ENCODE measurements at regions not wholly inside any gene's neighbourhood (a gene's known extent, or its start where the extent isn't known, plus 50 kb on each side); places are given as distances from the start of the nearest gene placed in this dataset.

GRCh38 chrX:34734383-34734782 is 77.3 kb upstream of the TMEM47 start:
- Histone ChIP-seq H3K27ac (ENCODE audit: extremely low read length, insufficient read depth, low read length) (no peak overlapping the region), H3K4me2 (ENCODE audit: low read depth, low read length) (no peak overlapping the region), H4K20me1 (ENCODE audit: insufficient read depth, low read length) (no peaks in the 10 kb centered on the region), H3K4me3 (replicated peaks in 1 of 3; ENCODE audit: insufficient read depth in 1 of 3, low read depth in 2 of 3, low read length in 3 of 3) (no peak overlapping the region), H3K9me3 (ENCODE audit: low read length) (no peaks in the 10 kb centered on the region; the same call in 1 of the 2 replicates), H3K79me2 (ENCODE audit: insufficient read depth, low read length) (no peaks in the 10 kb centered on the region), H3K9ac (ENCODE audit: insufficient read depth, low read depth, low read length) (no peak overlapping the region), H2AFZ (ENCODE audit: low read length) (no peak overlapping the region), H3K36me3 (replicated peaks in 1 of 2; ENCODE audit: control insufficient read depth in 1 of 2, insufficient read depth in 2 of 2, low read length in 2 of 2) (no peaks in the 10 kb centered on the region), H3K4me1 (ENCODE audit: insufficient read depth, low read length) (no peaks in the 10 kb centered on the region), H3K27me3 (ENCODE audit: control insufficient read depth in 1 of 2, insufficient read depth in 2 of 2, low read length in 2 of 2) (no peaks in the 10 kb centered on the region)
- in situ Hi-C loops (cut with HindIII; ENCODE audit: extremely low pct_ligation_motif_present, low pct_unique_long_range_greater_than_20kb): no loop called here
- no peak for DNase-seq (ENCODE audit: low spot score)
- CTCF ChIA-PET (ENCODE audit: low intra/inter-chr PET ratio, low total read pairs): no interaction called here
- BruUV-seq (replicated peaks): no TSS peak
- WGBS (ENCODE audit: low lambda C conversion rate): 0% methylated on average over 1 of the region's 1 CpG
- no peak for ATAC-seq
- no peak for FAIRE-seq
- POLR2A ChIA-PET: no interaction called here
- TF ChIP-seq RFXAP (CRISPR knock-in tag; IDR thresholded peaks at IDR 0.05; ENCODE audit: borderline replicate concordance): no peak
- TF ChIP-seq GABPA (IDR thresholded peaks at IDR 0.05; ENCODE audit: low read depth, low read length): no peak
- TF ChIP-seq GABPA (CRISPR knock-in tag; IDR thresholded peaks at IDR 0.05; ENCODE audit: low read depth): no peak
- TF ChIP-seq MBNL3 (CRISPR knock-in tag; conservative IDR thresholded peaks at IDR 0.05): no peak
- no peak for TF ChIP-seq IRF9 (CRISPR knock-in tag; IDR thresholded peaks at IDR 0.05; ENCODE audit: borderline replicate concordance)
- no peak for TF ChIP-seq MED1 (CRISPR knock-in tag; IDR thresholded peaks at IDR 0.05)
- no peak for TF ChIP-seq HMG20A (CRISPR knock-in tag; IDR thresholded peaks at IDR 0.05; ENCODE audit: borderline replicate concordance)
- no peak for TF ChIP-seq ZNF276 (CRISPR knock-in tag; IDR thresholded peaks at IDR 0.05; ENCODE audit: low read depth)
- no peak for TF ChIP-seq ZNF672 (CRISPR knock-in tag; IDR thresholded peaks at IDR 0.05)
- no peak for TF ChIP-seq GLI4 (CRISPR knock-in tag; IDR thresholded peaks at IDR 0.05; ENCODE audit: borderline replicate concordance)
- TF ChIP-seq CENPX (CRISPR knock-in tag; IDR thresholded peaks at IDR 0.05): no peak
- no peak for TF ChIP-seq ZBTB38 (CRISPR knock-in tag; IDR thresholded peaks at IDR 0.05)
- TF ChIP-seq SCMH1 (CRISPR knock-in tag; IDR thresholded peaks at IDR 0.05; ENCODE audit: borderline replicate concordance): no peak
- intact Hi-C loops (cut with micrococcal nuclease; ENCODE audit: unreplicated experiment): no loop called here

Measured in HepG2 (cell line).